Activated T-cell treated with anti-CD3 and anti-CD28 coated beads, Interleukin-2, amount 50 U/mL, for 48 hours (primary cell): ENCODE measurements at regions not wholly inside any gene's neighbourhood (a gene's known extent, or its start where the extent isn't known, plus 50 kb on each side); places are given as distances from the start of the nearest gene placed in this dataset.

Experiments
- DNase-seq, 2 experiments: peaks; one replicate each; pipeline ENCODE4 v3.0.0-alpha.2; 2020

DNA sequence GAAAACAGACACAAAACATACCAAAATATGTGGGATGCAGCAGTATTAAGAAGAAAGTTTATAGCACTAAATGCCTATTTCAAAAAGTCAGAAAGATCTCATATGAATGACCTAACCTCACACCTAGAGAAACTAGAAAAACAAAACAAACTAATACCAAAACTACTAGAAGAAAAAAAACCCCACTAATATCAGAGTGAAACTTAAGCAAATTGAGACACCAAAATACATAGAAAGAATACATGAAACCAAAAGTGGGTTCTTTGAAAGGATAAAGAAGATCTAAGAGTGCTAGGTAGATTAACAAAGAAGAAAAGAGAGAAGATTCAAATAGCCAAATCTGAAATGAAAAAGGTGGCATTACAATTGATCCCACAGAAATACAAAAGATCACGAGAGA lies 494.1 kb downstream of the SH2D4B start:
- DNase-seq = no peak

DNA sequence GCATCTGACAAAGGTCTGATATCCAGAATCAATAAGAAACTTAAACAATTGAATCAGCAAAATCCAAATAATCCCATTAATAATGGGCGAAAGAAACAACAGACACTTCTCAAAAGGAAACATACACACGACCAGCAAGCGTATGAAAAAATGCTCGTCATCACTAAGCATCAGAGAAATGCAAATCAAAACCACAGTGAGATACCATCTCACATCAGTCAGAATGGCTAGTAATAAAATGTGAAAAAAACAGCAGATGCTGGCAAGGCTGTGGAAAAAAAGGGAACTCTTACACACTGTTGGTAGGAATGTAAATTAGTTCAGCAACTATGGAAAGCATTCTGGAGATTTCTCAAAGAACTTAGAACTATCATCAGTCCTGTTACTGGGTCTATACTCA lies 496.7 kb downstream of the SH2D4B start:
- DNase-seq = no peak

DNA sequence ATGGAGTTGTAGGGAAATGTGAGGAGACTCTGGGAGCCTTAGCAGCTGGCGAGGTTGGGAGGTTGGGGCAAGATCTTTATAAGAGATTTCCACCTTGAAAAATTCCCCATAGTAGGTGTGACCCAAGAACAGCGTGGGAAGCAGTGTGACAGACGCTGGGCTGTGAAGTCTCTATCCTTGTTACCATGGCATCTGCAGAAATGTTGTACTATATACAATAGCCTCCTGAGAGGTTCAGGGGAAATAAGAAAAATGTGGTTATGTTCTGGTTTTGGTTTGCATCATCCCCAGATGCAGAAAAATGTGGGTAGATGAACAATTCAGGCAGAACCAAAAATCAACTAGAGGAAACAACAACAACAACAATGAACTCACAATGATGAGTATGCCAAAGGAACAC lies 498.6 kb downstream of the SH2D4B start:
- DNase-seq = no peak

DNA sequence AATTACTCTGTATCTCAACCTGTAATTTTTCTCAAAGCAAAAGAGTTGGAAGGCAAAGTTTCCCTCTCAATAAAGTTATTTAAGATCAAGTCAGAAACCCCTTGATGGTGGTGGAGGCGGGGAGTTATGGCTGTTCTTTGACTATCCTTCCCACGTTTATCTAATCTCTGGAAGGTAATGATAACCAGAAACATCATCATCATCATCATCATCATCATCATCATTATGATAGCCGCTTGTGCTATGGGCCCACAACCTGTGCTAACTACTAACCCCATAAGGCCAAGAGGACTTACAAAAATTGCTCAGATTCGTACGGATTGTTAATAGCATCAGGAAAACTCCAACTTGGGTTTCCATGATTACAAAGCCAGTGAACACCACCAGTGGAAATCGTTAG lies 502.3 kb downstream of the SH2D4B start:
- DNase-seq = no peak

DNA sequence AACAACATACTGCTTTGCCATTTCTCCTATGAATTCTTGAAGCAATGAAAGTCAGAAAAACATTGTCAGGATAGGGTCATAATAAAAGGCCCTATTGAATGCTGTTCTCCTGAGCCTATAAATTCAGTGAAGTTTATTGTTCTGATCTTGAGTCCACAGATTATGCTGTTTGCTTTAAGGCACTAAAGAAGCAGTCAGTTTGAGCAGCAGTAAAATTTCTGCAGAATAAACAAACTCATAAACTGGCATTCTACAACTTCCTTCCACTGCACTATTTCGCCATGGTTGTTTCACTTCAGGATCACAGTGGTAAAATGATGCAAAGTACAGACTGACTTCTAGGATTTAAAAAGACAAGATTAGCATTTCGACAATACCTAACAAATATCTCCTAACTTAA lies 503.2 kb downstream of the SH2D4B start:
- DNase-seq = no peak

DNA sequence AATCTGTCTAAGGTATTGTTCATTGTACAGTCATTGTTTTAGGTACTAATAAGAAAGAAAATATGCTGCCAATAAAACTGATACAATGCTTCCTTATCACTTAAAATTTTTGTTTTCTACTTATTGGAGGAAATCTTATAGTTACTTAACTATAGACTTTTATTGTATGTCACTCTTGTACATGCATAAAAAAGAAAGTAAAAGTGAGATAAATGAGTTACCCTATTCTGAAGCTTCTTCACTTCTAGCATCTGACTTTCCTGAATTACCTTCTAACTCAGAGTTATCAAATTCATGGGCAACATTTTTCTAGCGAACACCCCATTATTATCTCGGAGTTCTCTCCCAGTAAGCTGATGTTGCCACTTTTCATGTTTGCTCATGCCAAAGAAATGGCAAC lies 504.9 kb downstream of the SH2D4B start:
- no peak for DNase-seq

DNA sequence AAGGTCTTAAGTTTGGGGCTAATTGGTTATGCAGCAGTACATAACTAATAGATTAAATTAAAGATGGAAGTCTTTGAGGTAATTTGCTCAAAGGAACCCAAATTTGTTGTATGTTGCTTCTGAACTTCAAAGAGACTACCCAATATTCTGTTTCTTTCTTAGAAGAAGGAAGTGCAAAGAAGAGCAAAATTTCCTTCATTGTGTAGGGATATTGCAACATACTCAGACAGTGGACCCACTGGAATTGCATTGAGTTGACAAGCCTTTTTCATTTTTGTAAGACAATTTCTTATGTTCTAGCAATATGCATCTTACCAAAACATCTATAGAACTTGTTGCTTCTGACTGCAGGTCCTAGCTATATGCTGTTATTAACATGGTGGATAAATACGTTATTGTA lies 527.8 kb downstream of the SH2D4B start:
- DNase-seq = no peak

DNA sequence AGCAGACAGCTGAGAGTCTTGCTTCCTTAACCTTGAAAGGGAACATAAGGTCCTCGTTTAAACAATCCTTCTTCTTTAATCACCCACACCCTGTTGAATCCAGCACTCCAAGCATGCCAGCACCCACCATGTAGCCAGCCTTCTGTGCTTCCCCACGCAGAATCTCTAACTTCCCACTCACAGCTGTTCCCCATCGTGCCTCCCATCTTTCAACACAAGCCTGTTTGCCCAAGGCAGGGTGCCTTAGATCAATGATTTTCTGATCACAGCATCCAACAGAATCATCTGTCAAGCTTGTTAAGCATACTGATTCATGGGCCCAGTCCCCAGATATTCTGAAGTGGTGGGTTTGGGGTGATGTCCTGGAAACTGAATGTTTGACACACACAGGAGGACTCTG lies 530.8 kb downstream of the SH2D4B start:
- no peak for DNase-seq

DNA sequence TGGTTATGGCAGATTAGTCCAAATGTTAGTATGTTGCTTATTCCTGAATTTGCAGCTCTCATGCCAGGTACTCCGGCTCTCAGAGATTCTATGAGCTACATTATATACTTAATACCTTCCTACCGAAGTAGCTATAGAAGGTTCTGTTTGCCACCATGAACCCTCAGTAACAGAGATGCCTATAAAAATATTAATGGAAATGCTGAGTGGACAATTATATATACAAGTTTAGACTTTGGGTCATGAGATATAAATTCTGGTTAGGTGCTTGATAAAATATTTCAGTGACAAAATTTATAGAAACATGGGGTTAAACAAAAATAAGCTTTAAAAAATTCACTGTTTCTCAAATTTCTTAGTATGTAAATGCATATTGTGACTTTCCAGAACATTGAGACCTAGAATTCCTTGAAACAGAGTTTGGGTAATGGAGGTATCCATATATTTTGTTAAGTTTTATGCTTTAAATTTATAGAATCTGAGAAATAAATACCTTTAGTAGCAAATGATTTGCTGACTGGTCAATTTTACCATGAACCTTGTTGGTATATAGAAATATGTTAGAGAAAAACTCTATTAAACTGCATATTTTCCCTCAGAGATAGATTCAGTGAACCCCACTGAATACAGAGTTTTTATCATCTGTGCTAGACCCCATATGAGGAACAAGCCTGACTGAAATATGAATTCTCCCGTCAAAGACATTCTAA lies 533.5 kb downstream of the SH2D4B start:
- no peak for DNase-seq

DNA sequence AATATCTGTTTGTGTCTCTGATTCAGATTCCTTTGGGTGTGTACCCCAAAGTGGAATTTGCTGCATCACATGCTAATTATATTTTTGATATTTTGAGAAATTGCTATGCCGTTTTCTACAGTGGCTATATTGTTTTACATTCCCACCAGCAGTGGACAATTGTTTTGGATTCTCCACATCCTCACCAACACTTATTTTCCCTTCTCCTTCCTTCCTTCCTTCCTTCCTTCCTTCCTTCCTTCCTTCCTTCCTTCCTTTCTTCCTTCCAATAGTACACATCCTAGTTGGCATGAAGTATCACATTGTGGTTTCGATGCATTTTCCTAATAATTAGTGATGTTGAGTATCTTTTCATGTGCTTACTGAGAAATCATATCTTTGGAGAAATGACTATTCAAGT lies 535.5 kb downstream of the SH2D4B start:
- no peak for DNase-seq

DNA sequence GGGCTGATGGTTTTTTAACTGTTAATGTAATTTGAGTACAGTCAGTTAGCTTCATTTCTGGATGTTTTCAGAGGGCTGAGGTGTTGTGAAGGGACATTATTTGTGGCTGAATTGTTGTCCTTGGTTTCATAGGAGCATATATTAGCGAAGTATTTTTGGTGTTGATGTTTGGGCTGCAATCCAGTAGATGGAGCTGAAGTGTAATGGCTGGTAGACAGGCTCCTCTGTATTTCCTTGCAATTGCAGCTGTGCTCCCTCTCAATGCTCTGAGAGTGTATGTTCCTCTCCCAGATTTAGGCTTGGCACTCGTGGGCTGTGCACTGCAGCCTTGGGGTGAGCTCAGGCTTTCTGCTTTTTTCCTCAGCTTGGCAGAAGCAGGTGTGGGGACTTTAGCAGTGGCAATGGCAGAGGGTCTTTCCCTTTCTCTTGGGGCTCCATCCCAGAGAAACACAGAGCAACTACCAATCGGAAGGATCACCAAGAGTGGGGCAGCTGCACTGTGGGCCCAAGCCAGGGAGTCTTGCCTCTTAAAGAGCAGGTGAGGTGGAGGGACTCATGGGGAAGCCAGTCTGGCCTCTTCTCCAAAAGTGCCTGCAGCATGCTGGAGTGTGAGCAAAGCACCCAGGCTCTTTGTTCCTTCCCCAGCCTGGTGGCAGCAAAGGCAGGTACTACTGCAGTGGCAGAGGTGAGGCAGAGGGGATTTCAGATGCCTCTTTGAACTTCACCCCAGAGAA lies 544.4 kb downstream of the SH2D4B start:
- no peak for DNase-seq

DNA sequence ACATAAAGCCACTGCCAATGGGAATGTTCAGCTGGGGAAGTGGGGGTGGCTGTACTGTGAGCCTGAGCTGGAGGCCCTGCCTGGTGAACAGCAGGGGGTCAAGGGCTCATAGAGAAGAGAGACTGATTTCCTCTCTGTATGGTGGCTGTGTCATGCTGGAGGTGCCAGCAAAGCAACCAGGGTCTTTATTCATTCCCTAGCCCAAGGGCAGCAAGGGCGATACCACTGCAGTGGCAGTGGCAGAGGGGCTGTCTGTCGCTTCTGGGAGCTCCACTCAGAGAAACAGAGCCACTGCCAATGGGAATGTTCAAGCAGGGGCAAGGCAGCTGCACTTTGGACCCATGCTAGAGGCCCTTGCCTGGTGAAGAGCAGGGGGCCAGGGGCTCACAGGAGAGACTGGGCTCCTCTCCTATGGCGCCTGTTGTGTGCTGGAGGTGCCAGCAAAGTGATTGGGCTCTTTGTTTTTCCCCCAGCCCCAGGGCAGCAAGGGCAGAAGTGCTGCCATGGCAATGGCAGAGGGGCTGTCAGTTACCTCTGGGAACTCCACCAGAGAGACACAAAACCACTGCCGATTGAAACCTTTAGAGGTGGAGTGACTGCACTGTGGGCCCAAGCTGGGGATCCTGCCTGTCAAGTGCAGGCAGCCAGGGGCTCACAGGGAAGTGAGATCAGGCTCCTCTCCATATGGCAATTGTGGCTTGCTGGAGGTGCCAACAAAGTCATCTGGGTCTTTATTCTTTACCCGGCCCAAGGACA lies 545.1 kb downstream of the SH2D4B start:
- no peak for DNase-seq

DNA sequence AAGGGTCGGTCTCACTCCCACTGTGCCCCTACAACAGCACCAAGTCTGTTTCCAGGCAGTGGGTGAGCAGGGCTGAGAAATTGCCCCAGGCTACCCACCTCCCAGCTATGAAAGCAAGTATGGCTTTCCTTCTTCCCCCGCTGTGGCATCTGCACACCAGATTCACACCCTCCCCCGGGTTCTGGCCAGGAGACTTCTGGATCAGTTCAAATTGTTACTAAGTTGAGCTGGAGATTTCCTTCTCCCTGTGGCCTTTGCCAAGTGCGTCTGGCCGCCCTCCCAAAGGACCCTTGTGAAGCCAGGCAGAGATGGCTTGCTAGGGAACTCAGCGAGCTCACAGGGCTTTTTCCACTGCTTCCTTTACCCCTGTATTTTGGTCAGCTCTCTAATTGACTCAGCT lies 555.4 kb downstream of the SH2D4B start:
- DNase-seq = no peak

DNA sequence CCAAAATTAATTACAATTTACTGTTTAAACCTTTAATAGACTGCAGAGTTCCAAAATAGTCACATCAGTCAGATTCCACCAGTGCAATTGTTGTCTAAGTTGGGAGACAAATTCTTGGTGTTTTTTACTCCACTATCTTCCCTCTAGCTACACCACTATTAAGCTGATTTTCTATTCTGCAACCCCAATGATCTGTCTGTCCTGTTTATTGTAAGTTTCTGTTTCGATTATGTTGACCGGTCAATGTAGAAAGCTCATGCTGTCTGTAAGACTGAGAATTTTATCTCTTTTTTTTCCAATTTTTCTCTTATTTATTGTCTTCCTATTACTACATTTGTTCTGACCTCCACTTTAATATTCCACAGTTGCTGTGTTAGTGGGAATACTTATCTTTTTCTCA lies 557.5 kb downstream of the SH2D4B start:
- DNase-seq = no peak

DNA sequence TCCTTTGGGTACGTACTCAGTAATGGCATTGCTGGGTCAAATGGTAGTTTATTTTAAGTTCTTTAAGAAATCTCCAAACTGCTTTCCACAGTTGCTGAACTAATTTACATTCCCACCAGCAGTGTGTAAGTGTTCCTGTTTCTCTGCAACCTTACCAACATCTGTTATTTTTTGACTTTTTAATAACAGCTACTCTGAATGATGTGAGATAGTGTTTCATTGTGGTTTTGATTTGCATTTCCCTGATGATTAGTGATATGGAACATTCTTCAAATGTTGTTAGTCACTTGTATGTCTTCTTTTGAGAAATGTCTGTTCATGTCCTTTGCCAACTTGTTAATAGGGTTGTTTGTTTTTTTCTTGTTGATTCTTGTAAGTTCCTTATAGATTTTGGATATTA lies 558.9 kb downstream of the SH2D4B start:
- no peak for DNase-seq

DNA sequence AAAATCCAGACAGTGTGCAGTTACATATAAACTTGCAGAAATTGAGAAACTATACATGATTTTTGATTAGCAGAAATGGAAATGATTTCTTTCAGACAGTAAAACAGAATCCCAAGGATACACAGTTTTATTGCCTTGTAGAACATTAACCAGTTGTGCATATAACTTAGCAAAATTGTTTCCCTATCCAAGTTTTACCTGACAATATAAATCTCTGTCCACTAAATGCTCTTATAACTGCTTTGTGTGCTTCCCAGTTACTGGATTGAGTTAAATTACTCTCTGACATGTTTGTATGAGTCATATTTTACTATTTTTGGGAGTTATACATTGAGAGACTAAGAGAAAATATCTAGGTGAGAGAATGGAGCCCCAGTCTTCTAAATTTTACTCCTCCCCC lies 563.4 kb downstream of the SH2D4B start:
- DNase-seq = no peak

DNA sequence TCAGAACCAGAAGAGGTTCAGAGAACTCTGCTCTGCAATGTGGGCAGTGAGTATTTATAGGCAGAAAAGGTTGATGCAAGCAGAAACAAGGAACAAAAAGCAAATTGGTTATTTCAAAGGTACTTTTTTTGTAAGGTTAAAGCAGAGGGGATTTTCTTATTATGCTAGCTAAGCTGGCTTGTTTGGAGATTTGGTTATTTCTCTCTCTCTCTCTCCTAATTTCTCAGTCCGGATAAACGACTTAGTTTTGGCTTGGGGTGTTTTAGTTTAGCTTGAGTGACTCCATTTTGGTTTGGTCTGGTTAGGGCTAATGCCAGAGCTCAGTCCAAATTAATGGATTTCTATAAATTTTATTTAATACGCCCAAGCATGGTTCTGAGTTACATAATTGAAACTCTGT lies 566.8 kb downstream of the SH2D4B start:
- DNase-seq = no peak

DNA sequence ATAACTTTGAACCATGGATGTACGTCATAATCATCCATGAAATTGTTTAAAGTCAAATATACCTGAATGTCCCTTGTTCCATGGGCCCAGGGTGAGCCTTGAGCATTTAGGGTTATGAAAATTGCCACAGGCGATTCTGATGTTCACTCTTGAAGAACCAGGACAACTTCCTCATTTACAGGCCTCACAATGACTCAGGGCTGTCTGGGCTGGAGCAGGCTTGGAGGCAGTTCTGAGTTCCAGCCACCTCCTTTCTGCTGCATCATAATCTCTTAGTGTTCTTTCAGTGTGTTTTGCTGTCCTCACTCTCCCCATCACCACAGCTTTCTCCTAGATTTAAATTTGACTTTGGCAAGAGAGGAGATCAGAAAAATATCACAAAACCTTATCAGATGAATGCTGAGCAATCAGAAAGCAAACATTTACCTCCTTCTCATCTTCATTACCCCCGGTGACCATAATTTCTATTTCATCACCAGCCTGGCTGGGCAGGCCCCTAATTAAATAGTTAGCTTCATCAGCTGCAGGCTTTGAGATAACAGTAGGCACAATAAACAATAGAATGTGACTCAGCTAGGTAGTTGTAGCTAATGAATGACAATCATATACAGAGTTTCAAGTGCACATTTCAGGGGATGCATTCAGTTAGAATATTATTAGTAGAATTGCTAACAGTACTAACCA lies 571.0 kb downstream of the SH2D4B start:
- no peak for DNase-seq

DNA sequence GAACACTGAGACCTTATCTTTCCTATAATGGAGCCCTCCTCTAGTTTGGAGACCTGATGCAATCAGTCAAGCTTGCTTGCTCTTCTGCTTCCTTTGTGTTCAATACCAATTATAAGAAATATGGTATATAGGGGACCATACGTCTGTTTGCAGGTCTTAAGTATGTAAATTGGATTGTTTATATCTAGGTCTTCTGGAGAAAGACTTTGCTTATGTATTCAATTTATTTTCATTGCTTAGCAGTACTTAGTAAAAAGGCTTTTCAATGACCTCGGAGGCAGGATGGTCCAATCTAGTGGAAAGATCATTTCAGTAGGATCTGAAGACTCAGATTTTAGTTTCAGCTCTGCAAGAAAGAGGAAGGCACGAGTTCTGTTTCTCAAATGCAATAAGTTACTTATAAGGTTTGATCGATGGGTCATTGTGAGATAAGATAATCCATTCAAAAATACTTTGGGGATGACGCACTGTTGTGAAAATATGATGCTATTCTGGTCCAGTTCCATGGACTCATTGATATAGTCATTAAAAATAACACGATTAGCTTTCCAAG lies 571.6 kb downstream of the SH2D4B start:
- DNase-seq = no peak

DNA sequence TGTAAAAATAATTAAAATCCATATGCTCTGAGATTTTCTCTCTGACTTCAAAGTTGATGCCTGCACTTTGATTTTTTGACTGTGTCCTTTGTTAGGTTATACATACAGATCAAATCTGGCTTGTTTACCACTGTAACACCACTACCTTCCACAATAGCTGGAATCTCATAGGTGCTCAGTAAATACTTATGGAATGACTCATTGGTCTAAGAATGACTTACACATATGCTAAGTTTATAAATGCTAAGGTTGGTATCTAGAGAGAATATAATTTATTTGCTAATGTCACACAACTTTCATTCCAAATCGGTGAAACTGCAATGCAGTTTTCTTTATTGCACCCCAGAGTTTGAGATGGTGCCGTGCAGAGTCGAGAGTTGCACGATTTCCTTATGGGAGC lies 578.5 kb downstream of the SH2D4B start:
- DNase-seq = no peak

DNA sequence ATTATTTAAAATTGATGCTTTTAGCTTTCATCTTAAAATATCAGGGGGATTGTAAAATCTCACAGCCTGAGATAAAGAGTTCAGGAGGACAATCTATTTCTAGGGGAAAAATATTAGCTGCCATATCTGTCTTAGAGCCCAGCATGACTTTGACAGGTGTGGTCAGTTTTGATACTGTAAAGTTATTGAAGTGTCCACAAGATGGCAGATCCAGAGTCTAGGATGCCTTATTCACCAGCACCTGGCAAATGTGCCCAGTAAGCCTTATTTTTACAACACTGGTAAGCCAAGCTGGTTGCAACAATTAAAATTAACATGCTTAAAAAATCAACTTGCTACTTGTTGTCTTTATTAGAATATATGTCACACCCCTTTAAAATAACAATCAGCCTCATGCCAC lies 579.3 kb downstream of the SH2D4B start:
- no peak for DNase-seq

DNA sequence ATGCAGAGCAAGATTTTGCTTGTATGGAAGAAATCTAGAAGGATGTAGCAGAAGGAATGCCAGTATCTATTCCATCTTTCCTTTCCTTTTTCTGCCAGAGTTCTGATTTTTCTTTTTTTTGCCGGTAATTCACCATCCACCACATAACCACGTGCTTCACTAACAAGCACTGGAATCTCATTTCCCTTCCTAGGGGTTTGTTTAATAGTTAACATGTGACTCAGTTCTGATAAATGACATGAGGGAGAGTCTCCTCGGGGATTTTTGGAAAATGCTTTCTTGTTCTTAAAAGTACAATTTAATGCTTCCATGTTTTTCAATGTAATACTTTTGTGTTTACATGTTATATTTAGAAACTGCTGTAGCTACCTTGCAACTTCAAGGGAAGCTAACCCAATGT lies 590.2 kb downstream of the SH2D4B start:
- DNase-seq = no peak

DNA sequence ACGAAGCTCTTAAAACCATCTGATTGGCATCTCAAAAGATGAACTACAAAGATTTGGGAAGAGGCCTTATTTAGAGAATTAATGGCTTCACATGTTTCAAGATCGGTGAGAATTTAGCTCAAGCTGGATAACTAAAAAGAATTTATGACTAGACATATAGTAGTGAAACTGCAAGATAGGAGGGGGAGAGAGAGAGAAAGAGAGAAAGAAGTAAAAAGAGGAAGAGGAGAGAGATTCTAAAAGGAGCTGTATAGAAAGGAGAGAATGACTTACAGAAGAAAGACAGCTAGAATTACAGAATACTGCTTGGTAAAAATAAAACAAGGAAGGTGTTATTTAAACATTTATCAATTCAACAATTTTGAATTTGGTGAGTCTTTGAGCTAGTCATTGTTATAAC lies 592.3 kb downstream of the SH2D4B start:
- DNase-seq = no peak
